ENCODE measurements at regions not wholly inside any gene's neighbourhood (a gene's known extent, or its start where the extent isn't known, plus 50 kb on each side); places are given as distances from the start of the nearest gene placed in this dataset.
A peak's percentile ranks its signal among the peaks of the same experiment; 100 is the strongest.

GRCh38 chr3:459311-459670 is 262.7 kb downstream of the CHL1 start:
- Mint-ChIP-seq H3K27me3 (no peaks in the 10 kb centered on the region), H3K27ac (no peak overlapping the region), H3K4me1 (peaks cover 20% of the 10 kb centered on the region), H3K36me3 (ENCODE audit: low read depth) (no peaks in the 10 kb centered on the region), H3K4me3 (no peak overlapping the region), H3K9me3 (no peaks in the 10 kb centered on the region)
- ATAC-seq (ENCODE audit: low read depth), result no peak
- ChIA-PET CTCF (no interaction called here), POLR2A (no interaction called here)
- no peak for DNase-seq
- intact Hi-C loops (cut with micrococcal nuclease), result no loop called here
- no peak for TF ChIP-seq CTCF (IDR thresholded peaks at IDR 0.05)

- ChIA-PET POLR2A (no interaction called here), CTCF (no interaction called here)
- H3K36me3 Mint-ChIP-seq (ENCODE audit: low read depth), result no peaks in the 10 kb centered on the region
- no peaks in the 10 kb centered on the region for H3K27me3 Mint-ChIP-seq
- intact Hi-C loops (cut with micrococcal nuclease), result no loop called here
- no peak for TF ChIP-seq CTCF (IDR thresholded peaks at IDR 0.05)
- no peaks in the 10 kb centered on the region for H3K9me3 Mint-ChIP-seq
- no peak for ATAC-seq (ENCODE audit: low read depth)
- no peak for DNase-seq
- no peak overlapping the region for H3K4me3 Mint-ChIP-seq
- no peak overlapping the region for H3K27ac Mint-ChIP-seq
- peaks cover 20% of the 10 kb centered on the region for H3K4me1 Mint-ChIP-seq
Measured at GRCh38 chr3:461006-461405, 264.4 kb downstream of the CHL1 start.

DNA sequence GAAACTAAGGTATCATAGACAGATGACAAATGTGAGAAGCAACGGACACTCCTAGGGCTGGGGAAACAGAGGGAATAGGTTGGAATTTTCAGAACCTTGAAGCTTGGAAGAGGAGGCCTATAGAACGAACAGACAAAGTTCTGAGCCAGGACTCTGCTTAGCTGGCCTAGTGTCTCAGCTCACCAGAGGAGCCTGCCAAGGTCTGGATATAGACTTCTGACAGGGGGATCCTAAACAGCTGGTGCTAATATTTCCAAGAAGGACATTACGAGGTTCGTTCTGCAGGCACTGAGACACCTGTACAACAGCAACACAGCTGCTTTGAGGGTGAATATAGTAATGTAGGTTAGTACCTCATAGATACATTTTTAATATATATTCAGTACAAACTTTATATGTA is 266.3 kb downstream of the CHL1 start:
- DNase-seq (no peak), ATAC-seq (ENCODE audit: low read depth) (no peak)
- Mint-ChIP-seq H3K36me3 (ENCODE audit: low read depth) (no peaks in the 10 kb centered on the region), H3K27ac (no peak overlapping the region), H3K4me1 (peaks cover 20% of the 10 kb centered on the region), H3K4me3 (no peak overlapping the region), H3K27me3 (no peaks in the 10 kb centered on the region), H3K9me3 (peaks cover 2% of the 10 kb centered on the region)
- ChIA-PET CTCF (no interaction called here), POLR2A (no interaction called here)
- intact Hi-C loops (cut with micrococcal nuclease), result no loop called here
- no peak for TF ChIP-seq CTCF (IDR thresholded peaks at IDR 0.05)

DNA sequence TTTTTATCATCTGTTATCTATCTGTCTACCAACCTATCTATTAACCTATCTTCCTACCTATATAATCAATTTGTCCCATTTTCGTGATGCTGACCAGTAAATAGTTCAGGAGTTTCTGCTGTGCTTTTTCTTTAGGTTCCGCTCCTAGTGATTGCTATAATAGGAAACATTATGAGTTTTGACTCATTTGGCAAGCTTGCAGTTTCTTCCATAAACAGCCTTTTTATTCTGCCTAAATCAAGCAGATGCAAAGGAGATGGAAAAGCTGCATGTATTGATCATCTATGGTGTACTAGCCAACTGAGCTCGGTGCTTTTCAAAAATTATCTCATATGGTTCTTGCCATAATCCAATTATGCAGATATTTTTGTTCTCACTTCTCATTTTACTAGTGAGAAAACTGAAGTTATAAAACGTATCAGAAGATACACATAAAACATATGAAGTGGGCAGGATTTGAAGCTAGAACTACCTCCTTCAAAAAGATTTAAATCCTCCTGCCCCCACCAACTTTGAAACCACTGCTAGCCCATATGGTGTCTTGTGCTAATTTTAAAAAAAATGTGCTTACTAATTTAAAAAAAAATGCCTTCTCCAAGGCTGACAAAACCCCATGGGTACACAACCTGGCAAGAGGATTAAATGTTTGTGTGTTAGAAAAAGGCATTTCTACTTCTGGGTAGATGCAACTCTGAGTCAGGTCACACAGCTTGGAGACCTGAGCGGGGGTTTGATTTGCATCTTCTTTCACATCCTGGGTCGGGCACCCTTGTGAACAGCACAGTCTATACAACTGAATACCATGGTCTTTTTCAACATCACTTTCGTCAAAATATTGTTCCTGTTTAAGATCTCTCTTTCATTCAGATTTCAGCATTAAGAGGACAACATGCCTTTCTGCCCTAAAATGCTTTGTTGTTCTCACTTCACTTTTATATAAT is 267.0 kb downstream of the CHL1 start:
- peaks cover 2% of the 10 kb centered on the region for H3K9me3 Mint-ChIP-seq
- intact Hi-C loops (cut with micrococcal nuclease), result no loop called here
- no peaks in the 10 kb centered on the region for H3K36me3 Mint-ChIP-seq (ENCODE audit: low read depth)
- H3K27me3 Mint-ChIP-seq, result no peaks in the 10 kb centered on the region
- H3K4me3 Mint-ChIP-seq, result peak overlapping the region; percentile 42
- ChIA-PET POLR2A (no interaction called here), CTCF (no interaction called here)
- H3K4me1 Mint-ChIP-seq, result peaks cover 20% of the 10 kb centered on the region
- H3K27ac Mint-ChIP-seq, result peak overlapping the region; percentile 62
- ATAC-seq (ENCODE audit: low read depth) (peak; percentile 96), DNase-seq (no peak)
- no peak for TF ChIP-seq CTCF (IDR thresholded peaks at IDR 0.05)

DNA sequence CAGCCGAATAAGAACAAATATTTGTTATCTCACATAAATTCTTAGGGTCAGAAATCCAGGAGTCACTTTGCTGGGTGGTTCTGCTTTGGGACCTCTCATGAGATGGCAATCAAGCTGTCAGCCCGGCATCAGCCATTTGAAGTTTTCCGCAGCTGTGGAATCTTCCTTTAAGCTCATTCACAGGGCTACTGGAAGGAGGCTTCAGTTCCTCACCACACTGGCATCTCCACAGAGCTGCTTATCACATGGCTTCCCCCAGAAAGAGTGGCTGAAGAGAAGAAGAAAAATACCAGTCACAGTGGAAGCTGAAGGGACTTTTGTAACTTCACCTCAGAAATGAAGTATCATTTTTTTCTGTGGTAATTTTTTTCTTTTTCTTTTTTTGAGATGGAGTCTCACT is 267.7 kb downstream of the CHL1 start:
- ChIA-PET POLR2A (no interaction called here), CTCF (no interaction called here)
- intact Hi-C loops (cut with micrococcal nuclease), result no loop called here
- DNase-seq (no peak), ATAC-seq (ENCODE audit: low read depth) (peak; percentile 40)
- H3K36me3 Mint-ChIP-seq (ENCODE audit: low read depth), result no peaks in the 10 kb centered on the region
- peaks cover 2% of the 10 kb centered on the region for H3K9me3 Mint-ChIP-seq
- no peak for TF ChIP-seq CTCF (IDR thresholded peaks at IDR 0.05)
- peak overlapping the region; percentile 62 for H3K27ac Mint-ChIP-seq
- no peaks in the 10 kb centered on the region for H3K27me3 Mint-ChIP-seq
- H3K4me1 Mint-ChIP-seq, result peaks cover 20% of the 10 kb centered on the region
- H3K4me3 Mint-ChIP-seq, result peak overlapping the region; percentile 42

Measured in activated B cell treated with CpG ODN at 0.5 μM for 24 hours (primary cell).